GM12892 (cell line): ENCODE measurements at regions not wholly inside any gene's neighbourhood (a gene's known extent, or its start where the extent isn't known, plus 50 kb on each side); places are given as distances from the start of the nearest gene placed in this dataset.

Experiments used
- POLR2A ChIP-seq: IDR thresholded peaks from 2 replicates; pipeline ENCODE4 v1.6.1; 2011; ENCODE audit warnings: low read depth, low read length, control low read depth
- POLR2AphosphoS5 ChIP-seq: IDR thresholded peaks from 2 replicates; pipeline ENCODE4 v1.6.1; 2011; ENCODE audit warnings: low read depth, low read length, control low read depth
- TAF1 ChIP-seq: IDR thresholded peaks from 2 replicates; pipeline ENCODE4 v1.6.1; 2011; ENCODE audit warnings: low read depth, mild to moderate bottlenecking, control low read depth, low read length, borderline replicate concordance

DNA sequence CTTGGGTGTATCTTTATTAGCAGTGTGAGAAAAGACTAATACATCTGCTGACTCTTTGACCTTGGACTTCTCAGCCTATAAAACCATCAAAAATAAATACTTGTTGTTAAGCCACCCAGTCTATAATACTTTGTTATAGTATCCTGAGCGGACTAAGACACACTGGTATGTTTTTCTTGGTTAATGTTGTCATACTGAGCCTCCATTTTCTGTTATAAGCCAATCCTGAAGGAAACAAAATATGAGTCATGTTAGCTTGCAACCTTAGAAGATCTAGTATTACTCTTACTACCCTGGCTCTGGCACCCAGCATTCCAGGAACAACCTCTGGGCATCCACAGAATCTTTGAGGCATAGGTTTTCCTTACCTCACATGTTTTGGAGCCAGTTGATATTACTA is 307.2 kb downstream of the FRK start:
- TF ChIP-seq POLR2AphosphoS5 = no peak
- no peak for TF ChIP-seq POLR2A
- TF ChIP-seq TAF1 = no peak
